ENCODE measurements at regions not wholly inside any gene's neighbourhood (a gene's known extent, or its start where the extent isn't known, plus 50 kb on each side); places are given as distances from the start of the nearest gene placed in this dataset.

DNA sequence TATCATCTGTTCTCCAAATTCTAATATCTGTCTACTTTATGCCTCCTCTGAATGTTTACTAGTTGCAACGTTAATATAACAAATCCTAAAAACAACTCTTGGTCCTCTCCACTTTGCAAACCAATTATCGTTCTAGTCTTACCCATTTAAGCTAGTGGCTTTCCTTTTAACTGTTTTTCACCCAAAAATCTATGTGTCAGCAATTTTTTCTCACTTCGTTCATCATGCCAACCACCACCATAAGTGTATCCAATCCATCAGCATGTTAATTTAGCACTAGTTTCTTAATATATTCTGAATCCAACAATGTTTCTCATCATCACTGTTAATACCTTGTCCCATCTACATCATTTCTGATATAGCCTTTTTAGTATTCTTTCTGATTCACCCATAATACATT lies 90.0 kb upstream of the RORB start:
- Mint-ChIP-seq H3K4me1 (no peaks in the 10 kb centered on the region), H3K9me3 (peaks cover 3 to 23% (median 12%) of the 10 kb centered on the region in 7 donors), H3K27ac (no peak overlapping the region), H3K27me3 (ENCODE audit: low read depth in 3 of 3) (no peaks in the 10 kb centered on the region), H3K4me3 (no peak overlapping the region), H3K36me3 (no peaks in the 10 kb centered on the region)
- Histone ChIP-seq H4K20me1 (ENCODE audit: insufficient read depth, low read length) (no peaks in the 10 kb centered on the region), H3K36me3 (replicated peaks in 1 of 2; ENCODE audit: control insufficient read depth in 1 of 2, insufficient read depth in 2 of 2, low read length in 2 of 2) (no peaks in the 10 kb centered on the region), H3K79me2 (ENCODE audit: insufficient read depth, low read length) (no peaks in the 10 kb centered on the region), H3K4me3 (replicated peaks in 1 of 3; ENCODE audit: low read depth in 2 of 3, low read length in 3 of 3) (no peak overlapping the region), H3K27me3 (ENCODE audit: control insufficient read depth in 2 of 2, insufficient read depth in 2 of 2, low read length in 2 of 2) (no peaks in the 10 kb centered on the region), H3K4me2 (replicated peaks; ENCODE audit: extremely low read depth, low read length, poor library complexity, severe bottlenecking) (no peak overlapping the region), H3K4me1 (ENCODE audit: control insufficient read depth in 1 of 2, insufficient read depth in 2 of 2, low read length in 2 of 2) (no peaks in the 10 kb centered on the region), H3K27ac (ENCODE audit: low read depth in 1 of 2, low read length in 2 of 2) (no peak overlapping the region), H3K9me3 (replicated peaks in 1 of 2; ENCODE audit: control insufficient read depth in 1 of 2, insufficient read depth in 1 of 2, low read length in 2 of 2) (peaks cover 4 to 25% of the 10 kb centered on the region in 2 donors), H2AFZ (ENCODE audit: insufficient read depth, low read depth, low read length, poor library complexity, severe bottlenecking) (no peak overlapping the region), H3K9ac (ENCODE audit: insufficient read depth, low read length, poor library complexity, severe bottlenecking) (no peak overlapping the region)
- DNase-seq: no peak
- intact Hi-C loops (cut with micrococcal nuclease): no loop called here
- whole genome bisulfite sequencing (ENCODE audit: insufficient coverage): 91% methylated on average over 2 of the region's 3 CpGs
- TF ChIP-seq, protein P1, sequence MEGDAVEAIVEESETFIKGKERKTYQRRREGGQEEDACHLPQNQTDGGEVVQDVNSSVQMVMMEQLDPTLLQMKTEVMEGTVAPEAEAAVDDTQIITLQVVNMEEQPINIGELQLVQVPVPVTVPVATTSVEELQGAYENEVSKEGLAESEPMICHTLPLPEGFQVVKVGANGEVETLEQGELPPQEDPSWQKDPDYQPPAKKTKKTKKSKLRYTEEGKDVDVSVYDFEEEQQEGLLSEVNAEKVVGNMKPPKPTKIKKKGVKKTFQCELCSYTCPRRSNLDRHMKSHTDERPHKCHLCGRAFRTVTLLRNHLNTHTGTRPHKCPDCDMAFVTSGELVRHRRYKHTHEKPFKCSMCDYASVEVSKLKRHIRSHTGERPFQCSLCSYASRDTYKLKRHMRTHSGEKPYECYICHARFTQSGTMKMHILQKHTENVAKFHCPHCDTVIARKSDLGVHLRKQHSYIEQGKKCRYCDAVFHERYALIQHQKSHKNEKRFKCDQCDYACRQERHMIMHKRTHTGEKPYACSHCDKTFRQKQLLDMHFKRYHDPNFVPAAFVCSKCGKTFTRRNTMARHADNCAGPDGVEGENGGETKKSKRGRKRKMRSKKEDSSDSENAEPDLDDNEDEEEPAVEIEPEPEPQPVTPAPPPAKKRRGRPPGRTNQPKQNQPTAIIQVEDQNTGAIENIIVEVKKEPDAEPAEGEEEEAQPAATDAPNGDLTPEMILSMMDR (IDR thresholded peaks at IDR 0.05): no peak

DNA sequence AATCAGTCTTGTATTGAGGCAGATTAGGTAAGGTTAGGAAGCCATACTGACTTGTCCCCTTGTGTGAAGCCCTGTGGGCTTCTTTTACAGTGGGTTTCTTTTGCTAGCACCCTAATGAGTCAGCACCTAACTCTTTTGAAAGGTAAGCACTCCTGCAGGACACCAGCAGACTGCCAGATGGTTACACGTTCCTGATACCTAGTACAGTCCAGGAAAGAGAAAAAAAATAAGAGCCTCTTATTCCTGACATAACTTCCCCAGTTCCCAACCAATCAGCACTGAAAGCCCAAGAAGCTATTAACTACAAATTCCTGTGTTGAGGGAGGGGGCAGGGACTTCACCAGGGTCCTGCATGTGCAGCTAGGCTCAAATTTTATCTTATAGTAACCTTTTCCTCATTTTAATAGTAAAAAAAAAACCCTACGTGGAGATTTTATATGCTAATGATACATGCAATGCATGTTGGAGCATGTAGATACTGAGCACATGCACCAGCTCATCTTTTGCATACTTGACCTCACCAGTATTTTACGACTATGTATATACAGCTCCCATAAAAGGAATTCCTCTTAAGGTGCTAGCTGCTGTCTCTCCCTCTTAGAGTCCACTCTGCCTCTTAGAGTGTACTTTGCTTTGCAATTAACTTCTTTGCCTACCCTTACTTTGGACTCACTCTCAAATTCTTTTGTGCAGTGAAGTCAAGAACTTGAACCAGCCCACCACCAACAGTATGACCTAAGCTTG lies 84.7 kb upstream of the RORB start:
- H3K27ac ChIP-seq (ENCODE audit: low read depth in 1 of 2, low read length in 2 of 2): no peak overlapping the region
- no peaks in the 10 kb centered on the region for H3K27me3 ChIP-seq (ENCODE audit: control insufficient read depth in 2 of 2, insufficient read depth in 2 of 2, low read length in 2 of 2)
- H2AFZ ChIP-seq (ENCODE audit: insufficient read depth, low read depth, low read length, poor library complexity, severe bottlenecking): no peak overlapping the region
- H3K9ac ChIP-seq (ENCODE audit: insufficient read depth, low read length, poor library complexity, severe bottlenecking): no peak overlapping the region
- DNase-seq: no peak
- no peaks in the 10 kb centered on the region for H3K79me2 ChIP-seq (ENCODE audit: insufficient read depth, low read length)
- H3K9me3 ChIP-seq (replicated peaks in 1 of 2; ENCODE audit: control insufficient read depth in 1 of 2, insufficient read depth in 1 of 2, low read length in 2 of 2): peaks cover 3 to 11% of the 10 kb centered on the region in 2 donors
- 94% methylated on average over 2 of the region's 3 CpGs for WGBS (ENCODE audit: insufficient coverage)
- intact Hi-C loops (cut with micrococcal nuclease): no loop called here
- no peaks in the 10 kb centered on the region for H4K20me1 ChIP-seq (ENCODE audit: insufficient read depth, low read length)
- H3K4me1 ChIP-seq (ENCODE audit: control insufficient read depth in 1 of 2, insufficient read depth in 2 of 2, low read length in 2 of 2): no peaks in the 10 kb centered on the region
- Mint-ChIP-seq H3K9me3 (peaks cover 0 to 8% (median 2%) of the 10 kb centered on the region in 7 donors), H3K27me3 (ENCODE audit: low read depth in 3 of 3) (peaks cover 0 to 2% (median 0%) of the 10 kb centered on the region in 3 donors), H3K27ac (no peak overlapping the region), H3K4me1 (no peaks in the 10 kb centered on the region), H3K36me3 (no peaks in the 10 kb centered on the region), H3K4me3 (no peak overlapping the region)
- TF ChIP-seq, protein P1 (IDR thresholded peaks at IDR 0.05): no peak
- H3K4me3 ChIP-seq (replicated peaks in 1 of 3; ENCODE audit: low read depth in 2 of 3, low read length in 3 of 3): no peak overlapping the region
- no peak overlapping the region for H3K4me2 ChIP-seq (replicated peaks; ENCODE audit: extremely low read depth, low read length, poor library complexity, severe bottlenecking)
- H3K36me3 ChIP-seq (replicated peaks in 1 of 2; ENCODE audit: control insufficient read depth in 1 of 2, insufficient read depth in 2 of 2, low read length in 2 of 2): no peaks in the 10 kb centered on the region

All from CD14-positive monocyte (primary cell).